HG02610 (cell line): ENCODE measurements at regions not wholly inside any gene's neighbourhood (a gene's known extent, or its start where the extent isn't known, plus 50 kb on each side); places are given as distances from the start of the nearest gene placed in this dataset.
"Not testable (repeated sequence)": the region's sequence is repeated elsewhere in the genome, so short reads cannot be mapped to it uniquely, and the experiment has no call there.

Experiments used
- ATAC-seq: cut with Tn5 transposase; IDR thresholded peaks from one replicate; pipeline ENCODE4 v1.9.1; 2021; ENCODE audit warnings: mild to moderate bottlenecking, moderate library complexity; ENCODE audit not compliant: unreplicated experiment

- no peak for ATAC-seq
Observed at GRCh38 chr18:57885931-57886330, 82.8 kb upstream of the ATP8B1 start.

GRCh38 chr18:57882465-57882864, 79.3 kb upstream of the ATP8B1 start:
- ATAC-seq = no peak

GRCh38 chr18:57881818-57882413, 78.8 kb upstream of the ATP8B1 start:
- peak; percentile 83 for ATAC-seq

GRCh38 chr18:57879924-57880323, 76.8 kb upstream of the ATP8B1 start:
- ATAC-seq = not testable (repeated sequence)

GRCh38 chr18:57869221-57869620, 66.1 kb upstream of the ATP8B1 start:
- ATAC-seq = no peak

GRCh38 chr18:57866355-57866754, 63.2 kb upstream of the ATP8B1 start:
- ATAC-seq = no peak

GRCh38 chr18:57864615-57865121, 61.6 kb upstream of the ATP8B1 start:
- no peak for ATAC-seq

GRCh38 chr18:57863706-57864105, 60.6 kb upstream of the ATP8B1 start:
- no peak for ATAC-seq

GRCh38 chr18:57859314-57859713, 56.2 kb upstream of the ATP8B1 start:
- no peak for ATAC-seq

- no peak for ATAC-seq
Observed at GRCh38 chr18:57856557-57857280, 53.6 kb upstream of the ATP8B1 start.

- no peak for ATAC-seq
Observed at GRCh38 chr18:57856128-57856527, 53.0 kb upstream of the ATP8B1 start.

GRCh38 chr18:57855551-57855950, 52.4 kb upstream of the ATP8B1 start:
- no peak for ATAC-seq

GRCh38 chr18:57854726-57855125, 51.6 kb upstream of the ATP8B1 start:
- ATAC-seq = no peak

- no peak for ATAC-seq
Observed at GRCh38 chr18:57853864-57854263, 50.7 kb upstream of the ATP8B1 start.

- ATAC-seq = no peak
Observed at GRCh38 chr18:57853133-57853532, 50.0 kb upstream of the ATP8B1 start.
